T-helper 2 cell (primary cell): ENCODE measurements at regions not wholly inside any gene's neighbourhood (a gene's known extent, or its start where the extent isn't known, plus 50 kb on each side); places are given as distances from the start of the nearest gene placed in this dataset.
A peak's percentile ranks its signal among the peaks of the same experiment; 100 is the strongest.

Experiments
- DNase-seq, 5 experiments: peaks; one replicate each; pipeline versions ENCODE4 v3.0.0 to v3.0.0-alpha.2; 2012 to 2022

GRCh38 chr1:58976294-58976693, 192.4 kb upstream of the JUN start:
- DNase-seq, result no peak

GRCh38 chr1:58977598-58977997, 193.8 kb upstream of the JUN start:
- DNase-seq, result no peak

- no peak for DNase-seq
Observed at GRCh38 chr1:58978096-58978495, 194.2 kb upstream of the JUN start.

GRCh38 chr1:58979086-58979485, 195.2 kb upstream of the JUN start:
- no peak for DNase-seq

GRCh38 chr1:58979677-58980076, 195.8 kb upstream of the JUN start:
- no peak for DNase-seq

GRCh38 chr1:58981392-58981791, 197.5 kb upstream of the JUN start:
- DNase-seq, result no peak

- DNase-seq, result no peak
Observed at GRCh38 chr1:58982259-58982998, 198.6 kb upstream of the JUN start.

- no peak for DNase-seq
Observed at GRCh38 chr1:58983162-58983561, 199.3 kb upstream of the JUN start.

GRCh38 chr1:58983633-58984245, 199.9 kb upstream of the JUN start:
- no peak for DNase-seq

GRCh38 chr1:58986996-58987767, 203.3 kb upstream of the JUN start:
- DNase-seq, result peak in 1 of 5 experiments; percentile 73

GRCh38 chr1:58988752-58989151, 204.9 kb upstream of the JUN start:
- no peak for DNase-seq

- no peak for DNase-seq
Observed at GRCh38 chr1:58989845-58990244, 206.0 kb upstream of the JUN start.

GRCh38 chr1:58991305-58991704, 207.5 kb upstream of the JUN start:
- no peak for DNase-seq

- no peak for DNase-seq
Observed at GRCh38 chr1:58992643-58993042, 208.8 kb upstream of the JUN start.

GRCh38 chr1:58993403-58993802, 209.6 kb upstream of the JUN start:
- no peak for DNase-seq

GRCh38 chr1:58994664-58995063, 210.8 kb upstream of the JUN start:
- no peak for DNase-seq

GRCh38 chr1:58996341-58997059, 212.7 kb upstream of the JUN start:
- DNase-seq, result peak in 1 of 5 experiments; percentile 62

- DNase-seq, result no peak
Observed at GRCh38 chr1:58997060-58997411, 213.2 kb upstream of the JUN start.

- no peak for DNase-seq
Observed at GRCh38 chr1:58997637-58998036, 213.8 kb upstream of the JUN start.

GRCh38 chr1:58999676-59000075, 215.8 kb upstream of the JUN start:
- no peak for DNase-seq

GRCh38 chr1:59004755-59005154, 220.9 kb upstream of the JUN start:
- no peak for DNase-seq

GRCh38 chr1:59005491-59006288, 221.8 kb upstream of the JUN start:
- no peak for DNase-seq

- DNase-seq, result no peak
Observed at GRCh38 chr1:59006289-59006658, 222.4 kb upstream of the JUN start.
